PC-3 (cell line): ENCODE measurements at regions not wholly inside any gene's neighbourhood (a gene's known extent, or its start where the extent isn't known, plus 50 kb on each side); places are given as distances from the start of the nearest gene placed in this dataset.

Experiments used
- ATAC-seq: fragments of 200-7000 bp; cut with Tn5 transposase; 2 replicates; pipeline ENCODE4 v1.9.1; 2020; ENCODE audit warnings: mild to moderate bottlenecking, moderate library complexity
- BruUV-seq: library from RNA; stranded (reverse); fragments of 400-500 nt; replicated peaks from 2 replicates; lab custom pipeline; 2021; lab: Mats Ljungman, UMichigan
- CTCF ChIA-PET: fragments of 300-600 bp; sonication (Branson Sonifier 250); formaldehyde crosslinking; loops from one replicate; lab custom pipeline; 2022; ENCODE audit warnings: antibody characterized with exemption; lab: Charles Lee
- POLR2A ChIA-PET: fragments of 300-600 bp; sonication (Branson Sonifier 250); formaldehyde crosslinking; loops from one replicate; lab custom pipeline; 2022; ENCODE audit warnings: antibody characterized with exemption; ENCODE audit not compliant: unreplicated experiment; lab: Charles Lee
- DNase-seq: peaks from one replicate; pipeline ENCODE4 v3.0.0-alpha.2; 2015
- H2AFZ ChIP-seq: fragments of 300-600 bp; sonication (generic); 2 replicates; pipeline ENCODE4 v1.6.0; 2016; ENCODE audit warnings: antibody characterized with exemption, low read length
- H3F3A ChIP-seq: fragments of 300-600 bp; sonication (generic); one replicate; pipeline ENCODE4 v1.6.0; 2017; ENCODE audit warnings: antibody characterized with exemption, low read length, control low read depth, mild to moderate bottlenecking; ENCODE audit not compliant: unreplicated experiment
- H3K27ac ChIP-seq: fragments of 300-600 bp; sonication (generic); 2 replicates; pipeline ENCODE4 v1.5.1; 2016; ENCODE audit warnings: mild to moderate bottlenecking, low read length
- H3K27me3 ChIP-seq: fragments of 300-600 bp; sonication (generic); 2 replicates; pipeline ENCODE4 v1.6.1; 2016; ENCODE audit warnings: low read length, mixed read lengths
- H3K36me3 ChIP-seq: fragments of 300-600 bp; sonication (generic); 2 replicates; pipeline ENCODE4 v1.6.1; 2016; ENCODE audit warnings: low read depth, mixed run types, low read length, mixed read lengths
- H3K4me1 ChIP-seq: fragments of 300-600 bp; sonication (generic); 2 replicates; pipeline ENCODE4 v1.5.1; 2016; ENCODE audit warnings: low read length; ENCODE audit not compliant: insufficient read depth
- H3K4me2 ChIP-seq: fragments of 300-600 bp; sonication (generic); 2 replicates; pipeline ENCODE4 v1.6.0; 2016; ENCODE audit warnings: low read length
- H3K4me3 ChIP-seq: fragments of 300-600 bp; sonication (generic); 2 replicates; pipeline ENCODE4 v1.5.1; 2016; ENCODE audit warnings: mild to moderate bottlenecking, low read length, mixed read lengths
- H3K79me2 ChIP-seq: fragments of 300-600 bp; sonication (generic); 2 replicates; pipeline ENCODE4 v1.6.1; 2017; ENCODE audit warnings: low read length, mixed read lengths
- H3K9ac ChIP-seq: fragments of 300-600 bp; sonication (generic); 2 replicates; pipeline ENCODE4 v1.6.0; 2016; ENCODE audit warnings: mild to moderate bottlenecking, low read length
- H3K9me2 ChIP-seq: fragments of 300-600 bp; sonication (generic); replicated peaks from 2 replicates; pipeline ENCODE4 v1.6.1; 2016; ENCODE audit warnings: mixed run types, low read length, mixed read lengths
- H3K9me3 ChIP-seq: fragments of 300-600 bp; sonication (generic); 2 replicates; pipeline ENCODE4 v1.6.1; 2016; ENCODE audit warnings: low read length, mixed read lengths
- H4K20me1 ChIP-seq: fragments of 300-600 bp; sonication (generic); 2 replicates; pipeline ENCODE4 v1.6.1; 2016; ENCODE audit warnings: low read length, mixed read lengths
- CTCF ChIP-seq: fragments of 300-600 bp; sonication (generic); conservative IDR thresholded peaks from 2 replicates; pipeline ENCODE4 v1.5.1; 2017; ENCODE audit warnings: antibody characterized with exemption, low read depth, mild to moderate bottlenecking, low read length
- EZH2 ChIP-seq: fragments of 300-600 bp; sonication (generic); IDR thresholded peaks from one replicate; pipeline ENCODE4 v1.6.1; 2017; ENCODE audit warnings: antibody characterized with exemption, mild to moderate bottlenecking, low read length; ENCODE audit not compliant: unreplicated experiment
- EZH2phosphoT487 ChIP-seq: fragments of 300-600 bp; sonication (generic); IDR thresholded peaks from 2 replicates; pipeline ENCODE4 v1.6.1; 2018; ENCODE audit warnings: mild to moderate bottlenecking, antibody characterized with exemption, low read length, borderline replicate concordance
- intact Hi-C: fragments of 100-400 bp; cut with micrococcal nuclease; formaldehyde crosslinking; loops from 2 replicates; pipeline ENCODE4 v1.9.0; 2023

DNA sequence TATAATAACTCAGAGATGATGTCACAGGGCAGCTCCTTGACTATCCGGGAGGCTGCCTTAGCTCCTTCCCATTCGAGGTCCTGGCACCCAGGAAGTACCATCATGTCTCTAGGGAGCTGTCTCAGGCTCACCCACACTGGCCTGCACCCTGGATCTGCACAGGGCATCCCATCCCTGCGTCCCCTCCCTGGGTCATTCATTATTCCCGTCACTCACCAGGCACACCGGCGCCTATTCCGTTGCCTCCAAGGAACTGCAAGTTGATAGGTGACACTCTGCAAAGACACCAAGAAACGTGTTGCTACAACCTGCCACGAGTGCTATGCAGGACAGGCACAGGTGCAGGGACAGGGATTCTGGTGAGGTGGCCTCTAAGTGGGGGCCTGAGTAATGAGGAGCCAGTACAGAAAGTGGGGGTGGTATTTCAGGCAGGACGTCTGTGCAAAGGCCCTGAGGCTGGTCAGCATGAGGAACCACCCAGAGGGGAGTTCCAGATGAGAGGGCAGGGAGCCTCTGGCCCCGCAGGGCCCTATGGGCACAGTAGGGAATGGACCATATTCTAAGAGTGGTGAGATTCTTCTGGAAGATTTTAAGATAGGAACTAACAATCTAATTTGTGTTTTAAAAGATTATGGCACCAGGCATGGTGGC, 71.6 kb upstream of the SHANK2 start:
- H2AFZ ChIP-seq = no peak overlapping the region
- H3K79me2 ChIP-seq = no peaks in the 10 kb centered on the region
- intact Hi-C loops = no loop called here
- no peaks in the 10 kb centered on the region for H3K27me3 ChIP-seq
- H3K9ac ChIP-seq = no peak overlapping the region
- no peak overlapping the region for H3K4me2 ChIP-seq
- no TSS peak for BruUV-seq
- no peak for TF ChIP-seq CTCF
- no peak for TF ChIP-seq EZH2
- TF ChIP-seq EZH2phosphoT487 = no peak
- H4K20me1 ChIP-seq = no peaks in the 10 kb centered on the region
- no peaks in the 10 kb centered on the region for H3K36me3 ChIP-seq
- no peak overlapping the region for H3K4me3 ChIP-seq
- no peak for DNase-seq
- no peaks in the 10 kb centered on the region for H3K9me2 ChIP-seq
- ATAC-seq = no peak
- no peak overlapping the region for H3K27ac ChIP-seq
- H3K9me3 ChIP-seq = no peaks in the 10 kb centered on the region
- H3K4me1 ChIP-seq = no peaks in the 10 kb centered on the region
- ChIA-PET POLR2A (no interaction called here), CTCF (no interaction called here)
- H3F3A ChIP-seq = no peaks in the 10 kb centered on the region

GRCh38 chr11:71322861-71323582, 70.6 kb upstream of the SHANK2 start:
- no peak for TF ChIP-seq EZH2
- TF ChIP-seq CTCF = no peak
- no peak for TF ChIP-seq EZH2phosphoT487
- H3K4me2 ChIP-seq = no peak overlapping the region
- no peaks in the 10 kb centered on the region for H3K4me1 ChIP-seq
- no peak overlapping the region for H3K9ac ChIP-seq
- BruUV-seq = no TSS peak
- DNase-seq (no peak), ATAC-seq (no peak)
- no peaks in the 10 kb centered on the region for H3K36me3 ChIP-seq
- H3K9me3 ChIP-seq = no peaks in the 10 kb centered on the region
- H3K4me3 ChIP-seq = no peak overlapping the region
- no peaks in the 10 kb centered on the region for H3K9me2 ChIP-seq
- H3F3A ChIP-seq = no peaks in the 10 kb centered on the region
- no peak overlapping the region for H3K27ac ChIP-seq
- H2AFZ ChIP-seq = no peak overlapping the region
- CTCF ChIA-PET = no interaction called here
- no peaks in the 10 kb centered on the region for H3K79me2 ChIP-seq
- H3K27me3 ChIP-seq = no peaks in the 10 kb centered on the region
- POLR2A ChIA-PET = no interaction called here
- intact Hi-C loops = no loop called here
- H4K20me1 ChIP-seq = no peaks in the 10 kb centered on the region

DNA sequence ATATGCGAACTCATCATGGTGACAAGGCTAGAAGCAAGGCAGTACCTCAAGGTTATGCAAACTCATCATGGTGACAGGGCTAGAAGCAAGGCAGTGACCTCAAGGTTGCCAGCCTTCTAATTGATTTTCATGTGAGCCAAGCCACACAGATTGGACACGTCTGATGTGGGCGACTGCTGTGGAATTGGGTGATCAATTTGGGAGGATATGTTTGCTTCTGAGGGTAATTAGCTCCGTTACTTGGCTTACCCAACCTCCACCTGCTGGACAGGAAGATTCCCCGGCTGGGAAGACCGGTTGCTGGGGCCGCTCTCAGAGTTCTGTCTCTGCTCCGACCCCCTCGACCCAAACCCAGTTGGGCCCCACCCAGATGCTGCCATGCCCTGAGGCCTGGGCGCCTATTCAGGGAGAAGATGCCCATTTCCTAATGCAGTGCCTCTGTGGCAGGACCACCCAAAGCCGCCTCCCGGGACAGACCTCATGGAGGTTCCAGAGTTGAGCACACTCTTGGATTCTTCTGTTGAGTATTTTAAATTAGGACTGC, 69.9 kb upstream of the SHANK2 start:
- no peaks in the 10 kb centered on the region for H3K36me3 ChIP-seq
- ChIA-PET CTCF (no interaction called here), POLR2A (no interaction called here)
- H3K27ac ChIP-seq = no peak overlapping the region
- no peak for DNase-seq
- no peak overlapping the region for H3K4me2 ChIP-seq
- H3K4me3 ChIP-seq = no peak overlapping the region
- ATAC-seq = no peak
- no peak for TF ChIP-seq CTCF
- TF ChIP-seq EZH2phosphoT487 = no peak
- TF ChIP-seq EZH2 = no peak
- H3F3A ChIP-seq = no peaks in the 10 kb centered on the region
- H3K9me3 ChIP-seq = 0 out of 2 replicates have a peak, but pooled peaks cover 5% of the 10 kb centered on the region
- H3K9me2 ChIP-seq = no peaks in the 10 kb centered on the region
- no peaks in the 10 kb centered on the region for H3K27me3 ChIP-seq
- no peak overlapping the region for H3K9ac ChIP-seq
- H2AFZ ChIP-seq = no peak overlapping the region
- intact Hi-C loops = no loop called here
- BruUV-seq = no TSS peak
- no peaks in the 10 kb centered on the region for H3K4me1 ChIP-seq
- no peaks in the 10 kb centered on the region for H4K20me1 ChIP-seq
- H3K79me2 ChIP-seq = no peaks in the 10 kb centered on the region
